GM11168 (cell line): ENCODE measurements at regions not wholly inside any gene's neighbourhood (a gene's known extent, or its start where the extent isn't known, plus 50 kb on each side); places are given as distances from the start of the nearest gene placed in this dataset.

Experiments used
- in situ Hi-C: fragments of 300-500 bp; cut with MboI; formaldehyde crosslinking; loops from one replicate; pipeline ENCODE4 v1.12.0; 2022; ENCODE audit warnings: low sequenced_read_pairs; ENCODE audit not compliant: unreplicated experiment

GRCh38 chr4:38308728-38309311 lies 348.6 kb downstream of the PTTG2 start:
- in situ Hi-C loops, result no loop called here

- in situ Hi-C loops, result no loop called here
Observed at GRCh38 chr4:38309471-38309870, 349.3 kb downstream of the PTTG2 start.

GRCh38 chr4:38310446-38311043 lies 350.3 kb downstream of the PTTG2 start:
- in situ Hi-C loops, result loop anchor here (5.0 kb wide), 1 partner anchor 128 kb away; no protein-coding TSS in a partner anchor

- in situ Hi-C loops, result loop anchor here (5.0 kb wide), 1 partner anchor 129 kb away; no protein-coding TSS in a partner anchor
Observed at GRCh38 chr4:38311495-38312126, 351.4 kb downstream of the PTTG2 start.

GRCh38 chr4:38313175-38313574 lies 350.8 kb upstream of the KLF3 start:
- in situ Hi-C loops, result loop anchor here (5.0 kb wide), 1 partner anchor 131 kb away; no protein-coding TSS in a partner anchor

- in situ Hi-C loops, result loop anchor here (5.0 kb wide), 1 partner anchor 132 kb away; no protein-coding TSS in a partner anchor
Observed at GRCh38 chr4:38313999-38314561, 349.9 kb upstream of the KLF3 start.

GRCh38 chr4:38314663-38315062 lies 349.3 kb upstream of the KLF3 start:
- in situ Hi-C loops, result loop anchor here (5.0 kb wide), 3 partner anchors 132 to 363 kb away; no protein-coding TSS in a partner anchor

- in situ Hi-C loops, result loop anchor here (5.0 kb wide), 2 partner anchors 248 to 362 kb away; no protein-coding TSS in a partner anchor
Observed at GRCh38 chr4:38315286-38315685, 348.7 kb upstream of the KLF3 start.

- in situ Hi-C loops, result loop anchor here (5.0 kb wide), 2 partner anchors 249 to 361 kb away; no protein-coding TSS in a partner anchor
Observed at GRCh38 chr4:38316045-38316444, 348.0 kb upstream of the KLF3 start.

- in situ Hi-C loops, result loop anchor here (5.0 kb wide), 2 partner anchors 250 to 360 kb away; no protein-coding TSS in a partner anchor
Observed at GRCh38 chr4:38317041-38317674, 346.8 kb upstream of the KLF3 start.

GRCh38 chr4:38318737-38319455 lies 345.1 kb upstream of the KLF3 start:
- in situ Hi-C loops, result loop anchor here (5.0 kb wide), 2 partner anchors 252 to 358 kb away; no protein-coding TSS in a partner anchor

- in situ Hi-C loops, result loop anchor here (5.0 kb wide), 2 partner anchors 252 to 358 kb away; no protein-coding TSS in a partner anchor
Observed at GRCh38 chr4:38319456-38320342, 344.3 kb upstream of the KLF3 start.

- in situ Hi-C loops, result no loop called here
Observed at GRCh38 chr4:38320343-38320695, 343.7 kb upstream of the KLF3 start.

GRCh38 chr4:38320833-38321232 lies 343.2 kb upstream of the KLF3 start:
- in situ Hi-C loops, result no loop called here

- in situ Hi-C loops, result no loop called here
Observed at GRCh38 chr4:38322714-38323113, 341.3 kb upstream of the KLF3 start.

GRCh38 chr4:38323141-38323641 lies 340.8 kb upstream of the KLF3 start:
- in situ Hi-C loops, result no loop called here

GRCh38 chr4:38324861-38325628 lies 339.0 kb upstream of the KLF3 start:
- in situ Hi-C loops, result no loop called here

- in situ Hi-C loops, result no loop called here
Observed at GRCh38 chr4:38325629-38325913, 338.4 kb upstream of the KLF3 start.
